ENCODE measurements at regions not wholly inside any gene's neighbourhood (a gene's known extent, or its start where the extent isn't known, plus 50 kb on each side); places are given as distances from the start of the nearest gene placed in this dataset.

GRCh38 chr13:75124415-75124814 is 357.6 kb downstream of the TBC1D4 start:
- no peak for DNase-seq

GRCh38 chr13:75123428-75123827 is 358.5 kb downstream of the TBC1D4 start:
- no peak for DNase-seq

GRCh38 chr13:75120085-75120484 is 361.9 kb downstream of the TBC1D4 start:
- DNase-seq, result no peak

- DNase-seq, result no peak
These were observed 366.8 kb downstream of the TBC1D4 start for GRCh38 chr13:75115171-75115570.

GRCh38 chr13:75103976-75104375 is 378.0 kb downstream of the TBC1D4 start:
- no peak for DNase-seq

- no peak for DNase-seq
These were observed 379.8 kb downstream of the TBC1D4 start for GRCh38 chr13:75102001-75102716.

- no peak for DNase-seq
These were observed 380.6 kb downstream of the TBC1D4 start for GRCh38 chr13:75101348-75101747.

- no peak for DNase-seq
These were observed 389.8 kb downstream of the TBC1D4 start for GRCh38 chr13:75092143-75092542.

GRCh38 chr13:75091718-75092117 is 390.3 kb downstream of the TBC1D4 start:
- no peak for DNase-seq

GRCh38 chr13:75090872-75091615 is 390.9 kb downstream of the TBC1D4 start:
- DNase-seq, result no peak

- no peak for DNase-seq
These were observed 393.1 kb downstream of the TBC1D4 start for GRCh38 chr13:75088915-75089314.

- DNase-seq, result no peak
These were observed 402.7 kb downstream of the TBC1D4 start for GRCh38 chr13:75079226-75079625.

- DNase-seq, result no peak
These were observed 405.5 kb downstream of the TBC1D4 start for GRCh38 chr13:75076476-75076875.

- no peak for DNase-seq
These were observed 408.2 kb downstream of the TBC1D4 start for GRCh38 chr13:75073786-75074185.

GRCh38 chr13:75072891-75073290 is 409.1 kb downstream of the TBC1D4 start:
- no peak for DNase-seq

GRCh38 chr13:75072368-75072767 is 409.6 kb downstream of the TBC1D4 start:
- no peak for DNase-seq

- DNase-seq, result no peak
These were observed 410.2 kb downstream of the TBC1D4 start for GRCh38 chr13:75071796-75072195.

GRCh38 chr13:75071395-75071794 is 410.6 kb downstream of the TBC1D4 start:
- DNase-seq, result no peak

- DNase-seq, result no peak
These were observed 420.1 kb downstream of the TBC1D4 start for GRCh38 chr13:75061909-75062308.

GRCh38 chr13:75055296-75055695 is 426.7 kb downstream of the TBC1D4 start:
- DNase-seq, result no peak

GRCh38 chr13:75052616-75053015 is 429.4 kb downstream of the TBC1D4 start:
- no peak for DNase-seq

GRCh38 chr13:75050419-75051046 is 431.4 kb downstream of the TBC1D4 start:
- DNase-seq, result no peak

- DNase-seq, result no peak
These were observed 432.1 kb downstream of the TBC1D4 start for GRCh38 chr13:75049735-75050335.

GRCh38 chr13:75042807-75043206 is 439.2 kb downstream of the TBC1D4 start:
- no peak for DNase-seq
